Stimulated activated naive CD8-positive, alpha-beta T cell treated with anti-CD3 and anti-CD28 coated beads, Interleukin-15, amount 100 ng/mL, for 72 hours (primary cell): ENCODE measurements at regions not wholly inside any gene's neighbourhood (a gene's known extent, or its start where the extent isn't known, plus 50 kb on each side); places are given as distances from the start of the nearest gene placed in this dataset.

Experiments used
- ATAC-seq: fragments of 150-1000 bp; cut with Tn5 transposase; 2 replicates; pipeline ENCODE4 v1.10.0; 2021; ENCODE audit warnings: mild to moderate bottlenecking, moderate library complexity
- DNase-seq, 2 donors: peaks; one replicate each; pipeline ENCODE4 v3.0.0; 2021 to 2022
- H3K27ac Mint-ChIP-seq, 2 donors: one replicate each; pipeline ENCODE4 v1.8.0; 2022; ENCODE audit warnings: mild to moderate bottlenecking in 2 of 2, mixed read lengths in 2 of 2, moderate library complexity in 2 of 2
- H3K27me3 Mint-ChIP-seq: one replicate; pipeline ENCODE4 v1.8.0; 2022; ENCODE audit warnings: mixed read lengths
- H3K4me1 Mint-ChIP-seq: one replicate; pipeline ENCODE4 v1.8.0; 2022; ENCODE audit warnings: mild to moderate bottlenecking, mixed read lengths
- H3K4me3 Mint-ChIP-seq, 2 donors: one replicate each; pipeline ENCODE4 v1.8.0; 2022; ENCODE audit warnings: mild to moderate bottlenecking in 2 of 2, mixed read lengths in 2 of 2, moderate library complexity in 1 of 2
- H3K9me3 Mint-ChIP-seq, 2 donors: one replicate each; pipeline ENCODE4 v1.8.0; 2022; ENCODE audit warnings: mixed read lengths in 2 of 2

GRCh38 chr2:209348433-209348832 is 75.4 kb upstream of the MAP2 start:
- Mint-ChIP-seq H3K27me3 (no peaks in the 10 kb centered on the region), H3K4me1 (no peaks in the 10 kb centered on the region), H3K4me3 (no peak overlapping the region), H3K9me3 (no peaks in the 10 kb centered on the region), H3K27ac (no peak overlapping the region)
- no peak for DNase-seq
- no peak for ATAC-seq

GRCh38 chr2:209351636-209352035 is 72.2 kb upstream of the MAP2 start:
- Mint-ChIP-seq H3K9me3 (no peaks in the 10 kb centered on the region), H3K27me3 (no peaks in the 10 kb centered on the region)
- no peak for ATAC-seq

GRCh38 chr2:209358992-209359391 is 64.9 kb upstream of the MAP2 start:
- H3K27ac Mint-ChIP-seq, result no peak overlapping the region
- no peak for DNase-seq
- no peak overlapping the region for H3K4me3 Mint-ChIP-seq
- H3K27me3 Mint-ChIP-seq, result no peaks in the 10 kb centered on the region
- no peak for ATAC-seq
- H3K9me3 Mint-ChIP-seq, result no peaks in the 10 kb centered on the region
- no peaks in the 10 kb centered on the region for H3K4me1 Mint-ChIP-seq

More at GRCh38 chr2:209351636-209352035, 72.2 kb upstream of the MAP2 start:
- H3K4me3 Mint-ChIP-seq, result no peak overlapping the region
- no peak overlapping the region for H3K27ac Mint-ChIP-seq
- H3K4me1 Mint-ChIP-seq, result no peaks in the 10 kb centered on the region
- DNase-seq, result no peak

GRCh38 chr2:209367075-209367747 is 56.6 kb upstream of the MAP2 start:
- Mint-ChIP-seq H3K27ac (no peak overlapping the region), H3K4me3 (no peak overlapping the region), H3K27me3 (no peaks in the 10 kb centered on the region), H3K9me3 (peaks cover 7 to 8% of the 10 kb centered on the region in 2 donors), H3K4me1 (no peaks in the 10 kb centered on the region)
- ATAC-seq (no peak), DNase-seq (no peak)

GRCh38 chr2:209368406-209368805 is 55.4 kb upstream of the MAP2 start:
- ATAC-seq, result no peak
- Mint-ChIP-seq H3K9me3 (peaks cover 11 to 20% of the 10 kb centered on the region in 2 donors), H3K27ac (no peak overlapping the region), H3K4me3 (no peak overlapping the region), H3K27me3 (no peaks in the 10 kb centered on the region), H3K4me1 (no peaks in the 10 kb centered on the region)
- DNase-seq, result no peak

GRCh38 chr2:209368914-209369313 is 54.9 kb upstream of the MAP2 start:
- no peaks in the 10 kb centered on the region for H3K27me3 Mint-ChIP-seq
- H3K4me1 Mint-ChIP-seq, result no peaks in the 10 kb centered on the region
- DNase-seq (no peak), ATAC-seq (no peak)
- H3K4me3 Mint-ChIP-seq, result no peak overlapping the region
- no peak overlapping the region for H3K27ac Mint-ChIP-seq
- H3K9me3 Mint-ChIP-seq, result peaks cover 11 to 20% of the 10 kb centered on the region in 2 donors

GRCh38 chr2:209369656-209370055 is 54.2 kb upstream of the MAP2 start:
- no peak overlapping the region for H3K27ac Mint-ChIP-seq
- H3K4me3 Mint-ChIP-seq, result no peak overlapping the region
- peaks cover 15 to 20% of the 10 kb centered on the region in 2 donors for H3K9me3 Mint-ChIP-seq
- H3K4me1 Mint-ChIP-seq, result no peaks in the 10 kb centered on the region
- no peaks in the 10 kb centered on the region for H3K27me3 Mint-ChIP-seq
- ATAC-seq (no peak), DNase-seq (no peak)

- no peaks in the 10 kb centered on the region for H3K4me1 Mint-ChIP-seq
- H3K27ac Mint-ChIP-seq, result no peak overlapping the region
- no peak for ATAC-seq
- H3K4me3 Mint-ChIP-seq, result no peak overlapping the region
- H3K9me3 Mint-ChIP-seq, result peaks cover 28 to 31% of the 10 kb centered on the region in 2 donors
- DNase-seq, result no peak
- no peaks in the 10 kb centered on the region for H3K27me3 Mint-ChIP-seq
Measured at GRCh38 chr2:209371407-209371806, 52.4 kb upstream of the MAP2 start.
